ENCODE measurements at regions not wholly inside any gene's neighbourhood (a gene's known extent, or its start where the extent isn't known, plus 50 kb on each side); places are given as distances from the start of the nearest gene placed in this dataset.
A peak's percentile ranks its signal among the peaks of the same experiment; 100 is the strongest.
"Not testable (repeated sequence)": the region's sequence is repeated elsewhere in the genome, so short reads cannot be mapped to it uniquely, and the experiment has no call there.

DNA sequence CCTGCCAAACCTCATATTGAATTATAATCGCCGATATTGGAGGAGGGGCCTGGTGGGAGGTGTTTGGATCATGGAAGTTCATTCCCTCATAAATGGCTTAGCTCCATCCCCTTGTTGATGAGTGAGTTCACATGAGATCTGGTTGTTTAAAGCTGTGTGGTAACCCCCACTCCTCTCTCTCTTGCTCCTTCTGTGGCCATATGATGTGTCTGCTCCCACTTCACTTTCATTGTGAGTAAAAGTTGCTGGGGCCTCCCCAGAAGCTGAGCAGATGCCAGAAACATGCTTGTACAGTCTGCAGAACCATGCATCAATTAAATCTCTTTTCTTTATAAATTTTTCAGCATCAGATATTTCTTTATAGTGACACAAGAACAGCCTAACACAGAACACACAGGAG is 929.0 kb upstream of the FAT3 start:
- DNase-seq, result no peak

- DNase-seq, result no peak
These were observed 931.5 kb upstream of the FAT3 start for GRCh38 chr11:91293119-91293518.

- no peak for DNase-seq
These were observed 952.5 kb upstream of the FAT3 start for GRCh38 chr11:91272089-91272488.

GRCh38 chr11:91268512-91269295 is 955.9 kb upstream of the FAT3 start:
- not testable (repeated sequence) for DNase-seq

- DNase-seq, result no peak
These were observed 958.7 kb upstream of the FAT3 start for GRCh38 chr11:91265946-91266345.

GRCh38 chr11:91264481-91264880 is 960.1 kb upstream of the FAT3 start:
- no peak for DNase-seq

DNA sequence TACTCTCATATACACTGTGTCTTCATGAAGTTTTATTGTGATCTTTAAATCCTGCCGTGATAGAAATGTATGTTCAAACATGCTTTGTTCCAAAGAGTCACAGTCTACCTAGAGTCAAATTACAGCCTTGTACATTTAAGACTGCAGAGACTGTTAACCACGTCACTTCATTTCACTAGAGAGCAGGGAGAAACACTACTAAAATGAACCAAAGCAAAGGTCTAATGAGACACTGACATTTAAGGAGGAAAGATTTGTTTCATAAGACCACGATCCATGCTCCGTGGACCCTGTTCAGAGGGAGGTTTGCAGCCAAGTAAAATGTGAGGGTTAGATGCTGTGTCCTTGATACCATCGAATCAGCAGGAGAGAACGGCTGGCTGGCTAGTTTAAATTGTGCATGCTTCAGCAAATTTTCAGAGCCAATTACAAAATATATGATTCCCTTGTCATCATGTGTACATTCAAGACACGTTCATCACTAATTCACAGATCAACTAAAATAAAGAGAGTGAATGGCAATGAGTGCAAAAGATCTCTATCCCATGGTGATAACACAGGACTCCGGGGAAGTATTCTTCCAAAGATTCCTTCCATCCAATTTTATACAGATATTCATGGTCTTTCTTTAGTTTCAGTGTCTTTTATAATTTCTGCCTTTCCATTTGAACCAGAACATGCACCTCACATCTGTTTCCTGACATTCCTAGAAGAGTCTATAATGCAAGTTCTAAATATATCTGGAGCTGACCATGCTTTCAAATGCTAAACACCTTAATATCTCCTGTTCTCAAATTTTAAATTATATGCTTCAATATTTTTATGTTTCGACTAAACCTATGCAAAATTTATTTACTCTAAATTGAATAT is 960.9 kb upstream of the FAT3 start:
- DNase-seq, result no peak

DNA sequence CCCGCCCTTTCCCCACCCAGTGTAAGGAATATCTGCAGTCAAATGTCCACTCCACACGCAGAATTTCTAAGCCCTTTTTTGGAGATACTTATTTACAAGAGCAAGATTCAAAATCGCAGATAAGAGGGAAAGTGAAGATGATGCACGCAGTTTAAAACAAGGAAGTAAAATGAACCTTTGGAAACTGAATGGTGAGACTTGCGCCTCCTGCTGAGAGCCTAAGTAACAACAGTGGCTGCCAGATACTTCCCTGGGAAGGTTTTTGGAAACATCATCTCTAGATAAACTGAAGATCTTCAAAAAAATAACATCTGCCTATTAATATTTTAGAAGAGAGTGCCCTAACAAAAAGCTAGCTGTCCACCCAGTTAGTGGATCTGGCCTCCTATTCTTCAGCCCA is 963.1 kb upstream of the FAT3 start:
- no peak for DNase-seq

GRCh38 chr11:91258876-91259275 is 965.7 kb upstream of the FAT3 start:
- DNase-seq, result no peak

DNA sequence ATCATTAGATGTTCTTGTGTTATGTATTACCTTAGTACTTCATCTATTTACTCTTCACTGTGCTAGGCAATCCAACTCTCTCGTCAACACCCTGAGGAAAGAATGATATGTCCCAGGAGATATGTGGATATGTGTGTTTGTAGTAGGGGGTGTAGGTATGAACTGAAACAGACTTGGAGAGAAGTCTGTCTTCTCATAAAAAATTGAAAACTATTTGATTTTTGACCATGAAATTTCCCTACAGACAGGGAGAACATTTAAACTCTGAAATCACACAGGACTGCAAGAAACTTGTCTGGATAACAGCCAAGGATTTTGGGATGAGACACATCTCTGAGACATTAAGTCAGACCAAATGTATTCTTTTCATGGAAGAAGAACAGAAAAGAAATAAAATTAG is 967.0 kb upstream of the FAT3 start:
- no peak for DNase-seq

- DNase-seq, result peak; percentile 34
These were observed 976.3 kb upstream of the FAT3 start for GRCh38 chr11:91248199-91248807.

DNA sequence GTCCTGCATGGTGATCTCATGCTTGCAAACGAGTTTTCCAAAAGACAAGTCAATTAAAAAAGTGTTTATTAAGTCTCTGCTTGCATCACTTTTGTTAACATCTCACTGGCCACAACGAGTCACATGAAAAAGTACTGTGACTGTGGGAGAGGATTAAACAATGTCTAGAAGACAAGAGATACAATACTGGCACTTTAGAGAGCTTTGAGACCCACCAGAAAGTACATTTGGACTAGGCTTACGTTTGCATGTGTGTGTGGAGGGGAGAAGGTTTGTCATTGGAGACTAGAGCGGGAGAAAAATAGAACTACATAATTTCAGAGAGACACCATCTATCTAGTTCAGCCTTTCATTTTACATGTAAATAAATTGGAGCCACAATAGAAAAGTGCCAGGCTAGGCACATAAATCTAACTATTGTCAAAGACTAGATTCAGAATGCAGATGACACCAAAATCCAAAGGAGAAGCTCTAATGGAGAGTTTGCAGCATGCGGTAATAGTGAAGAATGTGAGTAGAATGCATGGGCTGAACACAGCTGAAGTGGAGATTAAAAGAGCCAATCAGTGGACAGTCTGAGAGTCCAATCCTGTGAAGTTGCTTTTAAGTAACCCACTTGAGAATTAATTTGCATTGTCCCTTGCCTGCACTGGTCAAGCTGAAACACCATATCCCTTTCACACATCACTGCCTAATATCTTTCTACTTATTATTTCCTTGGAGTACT is 977.4 kb upstream of the FAT3 start:
- DNase-seq, result no peak

DNA sequence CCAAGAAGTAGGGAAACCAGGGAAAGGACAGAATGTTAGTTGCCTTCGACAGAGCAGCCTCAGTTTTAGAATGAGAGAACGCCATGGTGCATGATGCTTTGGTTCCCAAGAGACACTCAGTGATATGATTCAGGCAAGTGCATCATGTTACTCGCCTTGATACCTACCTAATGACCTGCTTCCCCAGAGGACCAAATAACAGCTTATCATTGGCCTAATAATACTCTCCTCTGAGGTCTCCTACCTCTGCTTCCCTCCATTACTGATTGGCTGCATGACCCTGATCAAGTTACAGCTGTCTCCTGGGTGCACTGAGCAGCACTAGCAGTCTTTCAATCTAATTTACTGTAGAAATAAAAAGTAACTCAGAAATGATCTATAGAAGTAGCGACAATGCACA is 979.7 kb upstream of the FAT3 start:
- no peak for DNase-seq

DNA sequence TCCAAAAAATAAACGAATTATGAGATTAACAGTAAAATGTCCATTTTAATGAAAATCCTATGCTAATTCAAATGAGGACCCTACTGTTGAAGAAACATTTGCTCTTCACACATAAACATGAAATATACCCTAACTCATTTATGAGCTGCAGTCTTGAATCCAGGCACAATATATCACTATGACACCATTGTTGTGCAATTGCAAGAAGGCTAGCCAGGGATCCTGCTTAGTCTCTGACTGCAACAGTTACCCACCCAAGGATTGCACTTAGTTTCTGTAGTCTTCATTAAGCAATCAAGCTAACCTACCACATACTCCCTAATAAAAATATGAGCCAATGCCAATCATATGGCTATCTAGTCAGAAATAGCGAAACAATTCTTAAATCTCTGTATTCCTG is 981.0 kb upstream of the FAT3 start:
- DNase-seq, result no peak

- DNase-seq, result no peak
These were observed 981.6 kb upstream of the FAT3 start for GRCh38 chr11:91243051-91243450.

DNA sequence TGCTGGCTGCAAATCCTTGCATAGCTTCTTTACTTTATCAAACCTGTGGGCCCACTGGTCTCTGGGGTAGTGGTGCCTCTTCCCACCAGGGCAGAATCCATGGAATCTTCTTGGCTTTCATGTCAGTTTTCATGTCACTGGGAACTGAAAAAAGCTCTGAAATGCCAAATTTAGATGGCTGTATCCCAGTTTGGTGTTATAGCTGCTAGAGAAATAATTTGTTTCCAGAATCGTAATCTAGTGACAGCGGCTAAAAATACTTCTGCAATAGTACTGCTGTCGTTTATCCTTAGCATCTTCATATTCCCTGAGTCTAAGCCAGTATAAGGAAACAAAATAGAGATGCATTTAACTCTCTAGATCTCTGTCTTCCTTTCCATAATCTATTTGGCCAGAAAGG is 983.4 kb upstream of the FAT3 start:
- DNase-seq, result no peak

DNA sequence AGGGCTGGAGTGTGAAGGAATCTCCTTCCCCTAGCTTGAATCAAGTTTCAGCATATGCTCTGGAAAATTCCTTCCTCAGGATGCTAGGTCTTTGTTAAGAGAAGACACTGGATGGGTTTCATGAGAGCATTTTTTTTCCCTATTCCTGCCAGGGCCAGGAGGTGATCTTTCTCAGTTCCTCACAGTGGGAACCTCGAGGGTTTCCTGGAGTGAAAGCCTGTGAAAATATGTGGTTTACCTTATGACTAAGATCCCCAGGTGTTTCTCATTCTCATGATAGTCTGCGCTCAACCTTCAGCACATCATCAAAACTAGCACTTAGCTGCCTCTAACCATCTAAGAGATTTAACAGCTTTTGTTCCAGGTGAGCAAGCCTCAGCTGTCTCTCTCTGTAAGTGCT is 985.3 kb upstream of the FAT3 start:
- no peak for DNase-seq

DNA sequence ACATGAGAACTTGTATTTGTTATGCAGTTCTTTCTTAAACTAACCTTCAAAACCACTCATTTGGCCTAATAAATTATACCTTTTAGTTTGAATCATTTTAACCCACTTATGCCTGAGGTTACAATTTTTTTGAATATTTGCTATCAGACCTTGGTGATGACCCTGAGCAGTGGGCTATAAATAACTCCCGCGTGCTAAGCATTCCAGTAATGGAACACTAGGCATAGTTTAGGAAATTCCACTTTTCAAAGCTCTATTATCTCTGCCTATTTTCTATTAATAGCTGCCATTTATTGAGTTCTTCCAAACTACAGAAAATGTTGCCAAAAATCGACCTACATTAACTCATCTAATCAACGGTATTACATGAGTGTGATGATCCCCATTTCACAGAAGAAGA is 993.4 kb upstream of the FAT3 start:
- DNase-seq, result no peak

GRCh38 chr11:91230647-91231046 is 994.0 kb upstream of the FAT3 start:
- DNase-seq, result no peak

- DNase-seq, result no peak
These were observed 1000.0 kb upstream of the CHORDC1 start for GRCh38 chr11:91222830-91223229.

DNA sequence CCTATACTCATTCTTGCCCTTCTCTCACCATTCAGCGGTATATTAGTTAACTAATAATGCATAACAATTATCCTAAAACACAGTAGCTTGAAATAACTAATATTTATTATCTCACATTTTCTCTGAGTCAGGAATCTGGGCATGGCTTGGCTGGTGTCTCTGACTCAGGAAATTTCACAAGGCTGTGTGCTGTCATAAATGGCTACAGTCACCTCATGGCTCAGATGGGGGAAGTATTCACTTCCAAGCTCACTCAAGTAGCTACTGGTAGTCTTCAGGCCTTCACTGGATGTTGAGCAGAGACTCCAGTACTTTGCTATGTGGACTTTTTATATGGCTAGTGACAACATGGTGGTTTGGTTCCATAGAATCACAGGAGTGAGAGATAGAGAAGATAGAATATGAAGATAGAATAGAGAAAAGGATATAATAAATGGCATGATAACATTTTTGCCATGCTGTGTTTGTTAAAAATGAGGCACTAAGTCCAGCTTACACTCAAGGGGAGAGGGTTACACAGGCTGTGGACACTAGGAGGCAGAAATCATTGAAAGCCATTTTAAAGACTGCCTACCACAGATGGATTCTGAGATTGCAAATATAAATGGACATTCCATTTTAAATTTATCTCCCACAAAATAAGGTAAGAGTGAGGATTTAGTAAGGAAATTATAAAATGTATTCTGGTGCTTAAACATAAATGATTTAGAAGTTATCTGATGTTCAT is 997.8 kb upstream of the CHORDC1 start:
- DNase-seq, result no peak

DNA sequence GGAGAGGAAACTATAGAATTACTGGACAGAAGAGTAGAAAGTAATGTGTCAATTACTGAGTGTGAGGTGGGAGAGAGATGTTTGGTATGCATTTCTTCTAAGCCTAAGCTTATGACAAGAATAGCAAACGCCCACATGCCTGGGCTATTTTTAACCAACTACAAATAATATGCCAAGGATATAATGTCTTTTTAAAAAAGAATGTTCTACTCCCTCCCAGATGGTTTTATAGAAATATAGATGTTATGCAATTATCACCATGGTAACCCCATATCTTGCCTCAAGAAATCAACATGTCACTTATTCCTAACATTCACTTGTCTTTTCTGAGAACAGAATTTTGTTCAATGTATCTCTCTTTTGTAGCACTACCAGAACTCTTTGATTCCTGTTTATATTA is 996.7 kb upstream of the CHORDC1 start:
- DNase-seq, result no peak

DNA sequence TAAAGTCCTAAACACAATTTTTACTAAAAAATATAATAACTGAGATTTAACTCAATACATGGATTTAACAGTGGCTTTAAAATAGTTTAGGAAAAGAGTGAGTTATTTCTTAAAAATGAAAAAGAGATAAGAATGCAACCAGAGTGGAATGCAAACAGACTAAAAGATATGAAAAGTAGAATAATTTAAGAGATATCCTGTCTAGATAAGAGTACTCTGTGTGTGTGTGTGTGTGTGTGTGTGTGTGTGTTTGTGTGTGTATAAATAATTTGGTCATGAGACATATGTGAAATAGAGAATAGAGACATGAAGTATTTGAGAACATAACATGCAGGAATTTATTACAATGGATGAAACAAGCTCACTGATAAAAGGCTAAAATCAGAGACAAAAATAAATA is 986.9 kb upstream of the CHORDC1 start:
- DNase-seq, result no peak
